ENCODE measurements at regions not wholly inside any gene's neighbourhood (a gene's known extent, or its start where the extent isn't known, plus 50 kb on each side); places are given as distances from the start of the nearest gene placed in this dataset.

DNA sequence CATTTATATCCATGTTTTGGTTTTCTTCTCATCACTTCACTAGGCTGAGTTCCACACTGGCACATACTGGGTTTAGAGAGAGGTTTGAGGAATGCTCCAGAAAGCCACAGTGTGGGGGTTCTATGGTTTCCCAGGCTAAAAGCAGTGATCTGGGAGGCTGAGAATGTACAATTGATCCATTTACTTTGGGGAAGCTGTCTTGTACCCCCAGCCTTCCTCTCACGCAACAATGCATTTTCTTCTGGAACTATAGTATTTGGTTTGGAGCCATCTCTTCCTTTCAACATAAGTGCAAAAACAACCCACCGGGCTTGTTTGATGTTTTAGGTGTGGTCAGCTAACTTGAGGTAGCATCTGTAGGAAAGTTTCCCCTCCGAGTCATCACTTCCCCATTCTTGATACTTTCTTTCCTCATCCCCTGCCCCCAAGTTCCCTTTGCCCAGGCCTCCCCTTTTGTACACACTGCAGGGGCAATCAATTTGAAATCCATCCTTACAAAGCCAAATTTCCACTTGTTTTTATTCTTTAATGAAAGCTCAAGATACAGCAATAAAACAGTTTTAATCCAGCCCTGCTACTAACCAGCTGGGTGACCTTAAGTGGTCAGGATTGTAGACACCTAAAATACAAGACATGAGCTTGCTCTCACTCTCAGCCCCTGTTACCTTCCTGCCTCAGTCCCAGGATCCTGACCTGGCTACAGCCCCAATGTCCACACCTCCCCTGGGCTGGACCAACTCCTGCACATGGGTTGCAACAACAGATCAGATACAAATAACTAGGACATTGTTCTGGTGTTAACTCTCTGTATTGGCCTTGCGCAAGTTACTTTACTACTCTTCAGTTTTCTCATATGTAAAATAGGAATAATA, 109.2 kb downstream of the FHDC1 start:
- no peak for DNase-seq (ENCODE audit: low read depth)
- H3K4me3 ChIP-seq (ENCODE audit: control insufficient read depth, low read depth, low read length) = no peak overlapping the region
- TF ChIP-seq, protein P1, sequence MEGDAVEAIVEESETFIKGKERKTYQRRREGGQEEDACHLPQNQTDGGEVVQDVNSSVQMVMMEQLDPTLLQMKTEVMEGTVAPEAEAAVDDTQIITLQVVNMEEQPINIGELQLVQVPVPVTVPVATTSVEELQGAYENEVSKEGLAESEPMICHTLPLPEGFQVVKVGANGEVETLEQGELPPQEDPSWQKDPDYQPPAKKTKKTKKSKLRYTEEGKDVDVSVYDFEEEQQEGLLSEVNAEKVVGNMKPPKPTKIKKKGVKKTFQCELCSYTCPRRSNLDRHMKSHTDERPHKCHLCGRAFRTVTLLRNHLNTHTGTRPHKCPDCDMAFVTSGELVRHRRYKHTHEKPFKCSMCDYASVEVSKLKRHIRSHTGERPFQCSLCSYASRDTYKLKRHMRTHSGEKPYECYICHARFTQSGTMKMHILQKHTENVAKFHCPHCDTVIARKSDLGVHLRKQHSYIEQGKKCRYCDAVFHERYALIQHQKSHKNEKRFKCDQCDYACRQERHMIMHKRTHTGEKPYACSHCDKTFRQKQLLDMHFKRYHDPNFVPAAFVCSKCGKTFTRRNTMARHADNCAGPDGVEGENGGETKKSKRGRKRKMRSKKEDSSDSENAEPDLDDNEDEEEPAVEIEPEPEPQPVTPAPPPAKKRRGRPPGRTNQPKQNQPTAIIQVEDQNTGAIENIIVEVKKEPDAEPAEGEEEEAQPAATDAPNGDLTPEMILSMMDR (conservative IDR thresholded peaks at IDR 0.05; ENCODE audit: control insufficient read depth, insufficient read depth, low read depth, low read length) = no peak

DNA sequence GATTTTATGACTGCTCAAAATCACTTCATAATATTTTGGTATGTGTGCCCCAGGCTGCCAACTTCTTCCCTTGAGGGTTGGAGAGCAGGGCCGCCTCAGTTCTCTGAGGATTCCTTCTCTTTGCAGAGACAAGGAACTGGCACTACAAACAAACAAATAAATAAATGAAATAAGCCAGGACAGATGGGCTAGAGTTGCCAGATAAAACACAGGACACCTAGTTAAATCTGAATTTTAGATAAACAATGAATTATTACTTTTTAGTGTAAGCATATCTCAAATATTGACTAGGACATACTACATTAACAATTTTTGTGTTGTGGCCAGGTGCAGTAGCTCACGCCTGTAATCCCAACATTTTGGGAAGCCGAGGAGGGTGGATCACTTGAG, 122.5 kb downstream of the FHDC1 start:
- no peak overlapping the region for H3K4me3 ChIP-seq (ENCODE audit: control insufficient read depth, low read depth, low read length)
- TF ChIP-seq, protein P1 (conservative IDR thresholded peaks at IDR 0.05; ENCODE audit: control insufficient read depth, insufficient read depth, low read depth, low read length) = no peak
- DNase-seq (ENCODE audit: low read depth) = no peak

- DNase-seq (ENCODE audit: low read depth) = no peak
- TF ChIP-seq, protein P1 (conservative IDR thresholded peaks at IDR 0.05; ENCODE audit: control insufficient read depth, insufficient read depth, low read depth, low read length) = no peak
- H3K4me3 ChIP-seq (ENCODE audit: control insufficient read depth, low read depth, low read length) = no peak overlapping the region
These were observed 124.1 kb downstream of the FHDC1 start for GRCh38 chr4:153060196-153060595.

DNA sequence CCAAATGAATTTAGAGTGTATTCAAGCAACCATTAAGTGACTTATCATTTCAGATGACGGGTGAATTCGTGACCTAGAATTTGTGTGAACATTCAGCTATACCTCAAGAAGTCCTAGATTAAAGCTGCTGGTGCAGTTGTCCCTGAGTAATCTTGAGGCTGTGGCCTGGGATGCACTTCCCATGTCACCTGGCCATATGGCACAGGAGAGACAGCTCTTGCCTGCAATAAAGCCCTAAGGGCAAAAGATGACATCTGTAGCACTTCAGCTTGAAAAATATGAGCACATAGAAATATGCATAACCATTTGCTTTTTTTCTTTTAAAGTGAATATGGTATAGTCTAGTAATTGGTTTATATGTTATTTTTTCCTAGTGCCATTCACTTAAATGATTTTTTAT, 125.8 kb downstream of the FHDC1 start:
- TF ChIP-seq, protein P1 (conservative IDR thresholded peaks at IDR 0.05; ENCODE audit: control insufficient read depth, insufficient read depth, low read depth, low read length) = no peak
- no peak for DNase-seq (ENCODE audit: low read depth)

DNA sequence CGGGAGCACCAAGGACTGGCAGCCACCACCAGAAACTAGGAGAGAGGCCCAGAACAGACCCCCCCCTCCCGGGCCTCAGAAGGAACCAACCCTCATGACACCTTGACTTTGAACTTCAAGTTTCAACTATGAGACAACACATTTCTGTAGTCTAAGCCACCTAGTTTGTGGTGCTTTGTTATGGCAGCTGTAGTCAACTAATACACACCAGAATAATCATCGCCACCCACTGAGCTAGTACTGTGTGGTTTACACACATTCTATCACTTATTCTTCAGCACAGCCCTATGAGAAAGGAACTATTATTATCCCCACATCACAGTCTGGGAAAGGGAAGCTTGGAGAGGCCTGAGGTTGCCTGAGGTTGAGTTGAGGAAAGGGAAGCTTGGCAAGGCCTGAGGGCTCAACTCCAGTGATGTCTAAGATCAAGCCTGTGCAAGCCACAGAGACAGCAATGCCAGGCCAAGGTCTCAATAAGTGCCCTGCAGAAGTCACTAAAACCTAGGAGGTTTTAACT, 126.6 kb downstream of the FHDC1 start:
- H3K4me3 ChIP-seq (ENCODE audit: control insufficient read depth, low read depth, low read length) = no peak overlapping the region
- no peak for DNase-seq (ENCODE audit: low read depth)
- TF ChIP-seq, protein P1 (conservative IDR thresholded peaks at IDR 0.05; ENCODE audit: control insufficient read depth, insufficient read depth, low read depth, low read length) = no peak

More for the DNA sequence above, 125.8 kb downstream of the FHDC1 start:
- H3K4me3 ChIP-seq (ENCODE audit: control insufficient read depth, low read depth, low read length) = no peak overlapping the region

GRCh38 chr4:153063490-153063889, 127.4 kb downstream of the FHDC1 start:
- H3K4me3 ChIP-seq (ENCODE audit: control insufficient read depth, low read depth, low read length) = no peak overlapping the region
- TF ChIP-seq, protein P1 (conservative IDR thresholded peaks at IDR 0.05; ENCODE audit: control insufficient read depth, insufficient read depth, low read depth, low read length) = no peak
- no peak for DNase-seq (ENCODE audit: low read depth)
